ENCODE measurements at regions not wholly inside any gene's neighbourhood (a gene's known extent, or its start where the extent isn't known, plus 50 kb on each side); places are given as distances from the start of the nearest gene placed in this dataset.
"Not testable (repeated sequence)": the region's sequence is repeated elsewhere in the genome, so short reads cannot be mapped to it uniquely, and the experiment has no call there.

DNA sequence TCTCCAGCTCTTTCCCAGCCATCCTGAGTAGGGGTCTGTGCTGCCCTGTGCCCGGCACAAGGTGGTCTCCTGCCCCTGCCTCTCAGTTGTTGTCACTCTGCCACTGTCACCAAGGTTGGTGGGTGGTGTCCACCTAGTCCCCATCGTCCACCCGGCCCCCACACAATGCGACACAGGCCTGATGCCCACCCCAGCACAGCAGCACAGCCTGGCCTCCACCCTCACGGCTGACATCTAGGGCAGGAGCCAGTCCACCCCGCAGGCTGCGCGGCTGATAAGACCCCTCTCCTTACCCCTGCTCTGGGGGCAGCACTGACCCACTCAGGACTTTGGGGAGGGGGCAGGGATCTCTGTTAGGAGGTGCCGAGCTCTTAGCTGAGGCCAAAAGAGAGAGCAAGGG is 198.3 kb downstream of the LIPI start:
- no peak overlapping the region for H2BK20ac ChIP-seq (ENCODE audit: low read depth, low read length, poor library complexity, severe bottlenecking)
- no peak overlapping the region for H4K5ac ChIP-seq (ENCODE audit: insufficient read length, low read depth, low read length)
- no peak overlapping the region for H3K4ac ChIP-seq (ENCODE audit: low read depth, low read length)
- WGBS (ENCODE audit: extremely low coverage, insufficient read length, low lambda C conversion rate), result no CpG with 5 or more reads among the region's 9 CpGs
- no peak overlapping the region for H3K23ac ChIP-seq (ENCODE audit: insufficient read length, low read depth, low read length)
- H4K91ac ChIP-seq (ENCODE audit: insufficient read length, low read depth, low read length), result no peak overlapping the region
- H3K4me3 Mint-ChIP-seq, result no peak overlapping the region
- no peaks in the 10 kb centered on the region for H3K79me2 ChIP-seq (ENCODE audit: insufficient read depth, low read length)
- H2BK12ac ChIP-seq (ENCODE audit: insufficient read length, low read depth, low read length), result no peak overlapping the region
- H4K8ac ChIP-seq (replicated peaks; ENCODE audit: insufficient read length, low read depth, low read length), result no peak overlapping the region
- no peaks in the 10 kb centered on the region for H4K20me1 ChIP-seq (ENCODE audit: control insufficient read depth, insufficient read depth, insufficient read length)
- H3K36me3 Mint-ChIP-seq (ENCODE audit: insufficient read depth in 1 of 3, low read depth in 3 of 3), result peaks cover 4 to 9% (median 8%) of the 10 kb centered on the region in 3 experiments; a peak in 6 of 7 replicates
- no peaks in the 10 kb centered on the region for H3K4me1 Mint-ChIP-seq
- peaks cover 3% of the 10 kb centered on the region; the same call in 1 of the 2 replicates for H3K27me3 Mint-ChIP-seq (ENCODE audit: low read depth)
- no peak overlapping the region for H3K56ac ChIP-seq (ENCODE audit: insufficient read length, low read depth, low read length)
- no peak overlapping the region for H3K27ac Mint-ChIP-seq
- no peak overlapping the region for H2AFZ ChIP-seq (ENCODE audit: low read length)
- H3K79me1 ChIP-seq (ENCODE audit: insufficient read depth, low read depth, low read length, poor library complexity, severe bottlenecking), result no peaks in the 10 kb centered on the region
- TF ChIP-seq, protein P1, sequence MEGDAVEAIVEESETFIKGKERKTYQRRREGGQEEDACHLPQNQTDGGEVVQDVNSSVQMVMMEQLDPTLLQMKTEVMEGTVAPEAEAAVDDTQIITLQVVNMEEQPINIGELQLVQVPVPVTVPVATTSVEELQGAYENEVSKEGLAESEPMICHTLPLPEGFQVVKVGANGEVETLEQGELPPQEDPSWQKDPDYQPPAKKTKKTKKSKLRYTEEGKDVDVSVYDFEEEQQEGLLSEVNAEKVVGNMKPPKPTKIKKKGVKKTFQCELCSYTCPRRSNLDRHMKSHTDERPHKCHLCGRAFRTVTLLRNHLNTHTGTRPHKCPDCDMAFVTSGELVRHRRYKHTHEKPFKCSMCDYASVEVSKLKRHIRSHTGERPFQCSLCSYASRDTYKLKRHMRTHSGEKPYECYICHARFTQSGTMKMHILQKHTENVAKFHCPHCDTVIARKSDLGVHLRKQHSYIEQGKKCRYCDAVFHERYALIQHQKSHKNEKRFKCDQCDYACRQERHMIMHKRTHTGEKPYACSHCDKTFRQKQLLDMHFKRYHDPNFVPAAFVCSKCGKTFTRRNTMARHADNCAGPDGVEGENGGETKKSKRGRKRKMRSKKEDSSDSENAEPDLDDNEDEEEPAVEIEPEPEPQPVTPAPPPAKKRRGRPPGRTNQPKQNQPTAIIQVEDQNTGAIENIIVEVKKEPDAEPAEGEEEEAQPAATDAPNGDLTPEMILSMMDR (conservative IDR thresholded peaks at IDR 0.05), result no peak
- H3K27ac ChIP-seq (ENCODE audit: insufficient read length, low read depth, low read length), result no peak overlapping the region
- no peak overlapping the region for H3T11ph ChIP-seq (ENCODE audit: low read length)
- H3K9me3 ChIP-seq (ENCODE audit: control insufficient read depth, low read depth, low read length), result peaks cover 20% of the 10 kb centered on the region
- H2BK120ac ChIP-seq (ENCODE audit: low read depth, low read length, poor library complexity, severe bottlenecking), result no peak overlapping the region
- no peak overlapping the region for H3K14ac ChIP-seq (ENCODE audit: insufficient read depth, low read length)
- no peaks in the 10 kb centered on the region for H3K23me2 ChIP-seq (ENCODE audit: insufficient read length, low read depth, low read length, poor library complexity, severe bottlenecking)
- DNase-seq, result no peak
- H2AK5ac ChIP-seq (ENCODE audit: insufficient read length, low read length), result no peak overlapping the region
- no peak overlapping the region for H2BK15ac ChIP-seq (ENCODE audit: low read depth, low read length)
- no peaks in the 10 kb centered on the region for H3K27me3 ChIP-seq (ENCODE audit: insufficient read depth, low read length)
- H3K4me2 ChIP-seq (ENCODE audit: insufficient read depth, insufficient read length, low read length), result no peak overlapping the region
- no peaks in the 10 kb centered on the region for H3K4me1 ChIP-seq (ENCODE audit: insufficient read depth, low read length)
- H3K9ac ChIP-seq (ENCODE audit: extremely low read depth, insufficient read length, low read length), result no peak overlapping the region
- no peak overlapping the region for H3K18ac ChIP-seq (ENCODE audit: insufficient read length, low read depth, low read length)
- H3K9me3 Mint-ChIP-seq, result peaks cover 52 to 78% of the 10 kb centered on the region in 2 experiments
- H2BK5ac ChIP-seq (ENCODE audit: insufficient read length, low read length), result no peak overlapping the region

DNA sequence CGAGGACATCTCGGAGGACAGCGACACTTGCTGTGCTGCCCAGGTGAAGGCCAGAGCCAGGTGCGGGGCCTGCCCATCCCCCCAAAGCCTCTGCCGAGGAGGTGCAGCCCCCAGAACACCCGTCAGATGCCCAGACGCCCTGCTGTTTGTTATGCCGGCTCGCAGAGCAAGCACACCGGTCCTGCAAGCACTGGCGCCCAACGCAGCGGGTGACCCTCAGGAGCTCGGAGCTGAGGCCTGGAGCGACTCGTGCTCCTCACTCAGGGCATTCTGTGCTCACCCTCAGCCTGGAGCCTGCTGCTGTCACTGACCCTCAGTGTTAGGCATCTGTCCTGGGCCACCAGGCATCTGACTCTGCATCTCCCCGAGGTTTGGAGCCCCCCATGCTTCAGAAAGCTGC is 199.0 kb downstream of the LIPI start:
- H2BK5ac ChIP-seq (ENCODE audit: insufficient read length, low read length); H3T11ph ChIP-seq (ENCODE audit: low read length); H3K4me2 ChIP-seq (ENCODE audit: insufficient read depth, insufficient read length, low read length); H3K27me3 Mint-ChIP-seq (ENCODE audit: low read depth); H3K4ac ChIP-seq (ENCODE audit: low read depth, low read length); H3K18ac ChIP-seq (ENCODE audit: insufficient read length, low read depth, low read length); H3K23me2 ChIP-seq (ENCODE audit: insufficient read length, low read depth, low read length, poor library complexity, severe bottlenecking); H2BK15ac ChIP-seq (ENCODE audit: low read depth, low read length); H4K8ac ChIP-seq (replicated peaks; ENCODE audit: insufficient read length, low read depth, low read length); H3K4me1 Mint-ChIP-seq; H2BK20ac ChIP-seq (ENCODE audit: low read depth, low read length, poor library complexity, severe bottlenecking); H3K79me2 ChIP-seq (ENCODE audit: insufficient read depth, low read length); H3K4me1 ChIP-seq (ENCODE audit: insufficient read depth, low read length); H3K23ac ChIP-seq (ENCODE audit: insufficient read length, low read depth, low read length); H2AK5ac ChIP-seq (ENCODE audit: insufficient read length, low read length); H2AFZ ChIP-seq (ENCODE audit: low read length); DNase-seq; H3K4me3 Mint-ChIP-seq; H3K56ac ChIP-seq (ENCODE audit: insufficient read length, low read depth, low read length); H4K91ac ChIP-seq (ENCODE audit: insufficient read length, low read depth, low read length); H3K27ac Mint-ChIP-seq; H2BK120ac ChIP-seq (ENCODE audit: low read depth, low read length, poor library complexity, severe bottlenecking); H4K20me1 ChIP-seq (ENCODE audit: control insufficient read depth, insufficient read depth, insufficient read length); H4K5ac ChIP-seq (ENCODE audit: insufficient read length, low read depth, low read length); H3K27ac ChIP-seq (ENCODE audit: insufficient read length, low read depth, low read length); H3K36me3 Mint-ChIP-seq (ENCODE audit: insufficient read depth in 1 of 3, low read depth in 3 of 3); H3K27me3 ChIP-seq (ENCODE audit: insufficient read depth, low read length); H3K14ac ChIP-seq (ENCODE audit: insufficient read depth, low read length); H2BK12ac ChIP-seq (ENCODE audit: insufficient read length, low read depth, low read length); H3K9ac ChIP-seq (ENCODE audit: extremely low read depth, insufficient read length, low read length); H3K79me1 ChIP-seq (ENCODE audit: insufficient read depth, low read depth, low read length, poor library complexity, severe bottlenecking): not testable (repeated sequence)
- H3K9me3 ChIP-seq (ENCODE audit: control insufficient read depth, low read depth, low read length), result peaks cover 24% of the 10 kb centered on the region
- no CpG with 5 or more reads among the region's 17 CpGs for whole genome bisulfite sequencing (ENCODE audit: extremely low coverage, insufficient read length, low lambda C conversion rate)
- H3K9me3 Mint-ChIP-seq, result peaks cover 52 to 80% of the 10 kb centered on the region in 2 experiments

All from H9 (cell line).